OCI-LY7 (cell line): ENCODE measurements at regions not wholly inside any gene's neighbourhood (a gene's known extent, or its start where the extent isn't known, plus 50 kb on each side); places are given as distances from the start of the nearest gene placed in this dataset.

Experiments used
- BruUV-seq: library from RNA; stranded (reverse); fragments of 400-500 nt; replicated peaks from 2 replicates; lab custom pipeline; 2021; lab: Mats Ljungman, UMichigan
- CTCF ChIA-PET: fragments of 300-600 bp; sonication (Branson Sonifier 250); formaldehyde crosslinking; loops from one replicate; lab custom pipeline; 2022; ENCODE audit warnings: antibody characterized with exemption; ENCODE audit not compliant: unreplicated experiment; lab: Charles Lee
- POLR2A ChIA-PET: fragments of 300-600 bp; sonication (Branson Sonifier 250); formaldehyde crosslinking; loops from one replicate; lab custom pipeline; 2022; ENCODE audit warnings: antibody characterized with exemption; lab: Charles Lee
- DNase-seq: peaks from one replicate; pipeline ENCODE4 v3.0.0-alpha.2; 2015; ENCODE audit warnings: low spot score
- H2AFZ ChIP-seq: fragments of 200-600 bp; sonication (generic), shearing (Covaris generic); 2 replicates; pipeline ENCODE4 v1.6.1; 2014; ENCODE audit warnings: mild to moderate bottlenecking, antibody characterized with exemption, low read length, moderate library complexity
- H3K27ac ChIP-seq: fragments of 200-600 bp; sonication (generic); 2 replicates; pipeline ENCODE4 v1.5.1; 2014; ENCODE audit warnings: mixed run types, low read depth, mild to moderate bottlenecking, moderate library complexity, low read length, inconsistent platforms; ENCODE audit not compliant: poor library complexity, severe bottlenecking
- H3K36me3 ChIP-seq: fragments of 200-600 bp; sonication (generic); 2 replicates; pipeline ENCODE4 v1.6.1; 2014; ENCODE audit warnings: mild to moderate bottlenecking, antibody characterized with exemption, low read length, moderate library complexity, mixed read lengths; ENCODE audit not compliant: insufficient read depth
- H3K4me1 ChIP-seq: fragments of 200-600 bp; sonication (generic); 2 replicates; pipeline ENCODE4 v1.5.1; 2014; ENCODE audit warnings: mild to moderate bottlenecking, low read length; ENCODE audit not compliant: insufficient read depth, poor library complexity, severe bottlenecking
- H3K4me2 ChIP-seq: fragments of 200-600 bp; sonication (generic); 2 replicates; pipeline ENCODE4 v1.6.1; 2014; ENCODE audit warnings: mild to moderate bottlenecking, low read length
- H3K4me3 ChIP-seq: fragments of 200-600 bp; sonication (generic); 2 replicates; pipeline ENCODE4 v1.5.1; 2014; ENCODE audit warnings: mild to moderate bottlenecking, low read depth, low read length; ENCODE audit not compliant: poor library complexity, severe bottlenecking
- H3K79me2 ChIP-seq: fragments of 200-600 bp; sonication (generic); 2 replicates; pipeline ENCODE4 v1.6.1; 2016; ENCODE audit warnings: low read depth, mild to moderate bottlenecking, low read length, moderate library complexity, mixed read lengths; ENCODE audit not compliant: insufficient read depth
- H3K9me2 ChIP-seq: fragments of 200-600 bp; sonication (generic); 2 replicates; pipeline ENCODE4 v1.6.1; 2016; ENCODE audit warnings: mild to moderate bottlenecking, low read length, mixed read lengths; ENCODE audit not compliant: insufficient read depth
- H3K9me3 ChIP-seq: fragments of 200-600 bp; sonication (generic); 2 replicates; pipeline ENCODE4 v1.6.1; 2014; ENCODE audit warnings: mild to moderate bottlenecking, mixed run types, low read length, mixed read lengths
- H4K20me1 ChIP-seq: fragments of 200-600 bp; sonication (generic); 2 replicates; pipeline ENCODE4 v1.6.1; 2014; ENCODE audit warnings: mild to moderate bottlenecking, antibody characterized with exemption, low read length, moderate library complexity, mixed read lengths; ENCODE audit not compliant: insufficient read depth
- EZH2phosphoT487 ChIP-seq: fragments of 200-600 bp; sonication (generic); IDR thresholded peaks from 2 replicates; pipeline ENCODE4 v1.6.1; 2018; ENCODE audit warnings: low read depth, borderline replicate concordance, mild to moderate bottlenecking, mixed run types, antibody characterized with exemption, low read length, moderate library complexity, mixed read lengths
- intact Hi-C: fragments of 100-400 bp; cut with micrococcal nuclease; formaldehyde crosslinking; loops from one replicate; pipeline ENCODE4 v1.10.0; 2022; ENCODE audit not compliant: unreplicated experiment
- TF ChIP-seq, protein P1 (sequence below): fragments of 200-600 bp; sonication (generic); conservative IDR thresholded peaks from 2 replicates; pipeline ENCODE4 v1.5.1; 2014; ENCODE audit warnings: mild to moderate bottlenecking, antibody characterized with exemption, low read length, moderate library complexity, mixed read lengths

DNA sequence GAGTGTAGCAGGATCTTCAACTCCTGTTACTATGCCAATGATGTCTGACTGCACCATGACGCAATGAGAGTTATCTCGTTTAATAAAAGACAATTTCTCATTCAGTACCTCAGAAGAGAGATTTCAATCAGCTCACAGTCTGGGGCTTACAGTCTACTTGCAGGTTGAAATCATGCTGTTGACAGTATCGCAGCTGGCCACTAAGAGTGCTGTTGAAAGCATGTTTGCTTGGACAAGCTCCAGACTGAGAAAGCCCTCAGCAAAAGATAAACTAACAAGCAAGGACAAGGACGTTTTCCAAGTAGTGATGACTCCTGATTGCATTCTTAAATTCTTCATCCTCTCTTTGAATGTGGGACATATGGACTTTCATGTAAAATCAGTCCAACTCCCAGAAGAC, 145.2 kb upstream of the SYT4 start:
- Histone ChIP-seq H3K4me2 (no peak overlapping the region), H3K4me3 (no peak overlapping the region), H4K20me1 (no peaks in the 10 kb centered on the region), H3K9me2 (no peaks in the 10 kb centered on the region), H3K27ac (no peak overlapping the region), H3K4me1 (no peaks in the 10 kb centered on the region), H3K36me3 (no peaks in the 10 kb centered on the region), H3K79me2 (no peaks in the 10 kb centered on the region), H2AFZ (no peak overlapping the region), H3K9me3 (no peaks in the 10 kb centered on the region)
- intact Hi-C loops: no loop called here
- DNase-seq: no peak
- TF ChIP-seq, protein P1, sequence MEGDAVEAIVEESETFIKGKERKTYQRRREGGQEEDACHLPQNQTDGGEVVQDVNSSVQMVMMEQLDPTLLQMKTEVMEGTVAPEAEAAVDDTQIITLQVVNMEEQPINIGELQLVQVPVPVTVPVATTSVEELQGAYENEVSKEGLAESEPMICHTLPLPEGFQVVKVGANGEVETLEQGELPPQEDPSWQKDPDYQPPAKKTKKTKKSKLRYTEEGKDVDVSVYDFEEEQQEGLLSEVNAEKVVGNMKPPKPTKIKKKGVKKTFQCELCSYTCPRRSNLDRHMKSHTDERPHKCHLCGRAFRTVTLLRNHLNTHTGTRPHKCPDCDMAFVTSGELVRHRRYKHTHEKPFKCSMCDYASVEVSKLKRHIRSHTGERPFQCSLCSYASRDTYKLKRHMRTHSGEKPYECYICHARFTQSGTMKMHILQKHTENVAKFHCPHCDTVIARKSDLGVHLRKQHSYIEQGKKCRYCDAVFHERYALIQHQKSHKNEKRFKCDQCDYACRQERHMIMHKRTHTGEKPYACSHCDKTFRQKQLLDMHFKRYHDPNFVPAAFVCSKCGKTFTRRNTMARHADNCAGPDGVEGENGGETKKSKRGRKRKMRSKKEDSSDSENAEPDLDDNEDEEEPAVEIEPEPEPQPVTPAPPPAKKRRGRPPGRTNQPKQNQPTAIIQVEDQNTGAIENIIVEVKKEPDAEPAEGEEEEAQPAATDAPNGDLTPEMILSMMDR: no peak
- no peak for TF ChIP-seq EZH2phosphoT487
- BruUV-seq: no TSS peak
- CTCF ChIA-PET: no interaction called here
- POLR2A ChIA-PET: no interaction called here

DNA sequence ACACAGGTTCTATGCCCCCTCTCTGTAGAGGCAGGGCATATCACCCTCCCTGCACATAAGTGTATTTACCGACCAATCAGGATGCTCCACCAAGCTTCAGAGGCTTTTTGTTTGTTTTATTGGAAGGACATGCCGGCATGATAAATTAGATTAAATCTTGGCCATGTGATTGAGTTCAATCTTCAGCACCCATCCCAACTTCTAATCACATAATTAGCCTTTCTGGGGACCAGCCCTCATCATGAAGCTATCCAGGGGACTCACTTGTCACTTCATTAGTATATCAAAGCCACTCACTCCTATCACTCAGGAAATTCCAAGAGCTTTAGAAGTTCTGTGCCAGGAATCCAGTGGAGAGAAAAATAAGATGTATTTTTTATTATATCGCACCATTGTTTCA, 158.6 kb upstream of the SYT4 start:
- no peaks in the 10 kb centered on the region for H3K79me2 ChIP-seq
- H3K4me3 ChIP-seq: no peak overlapping the region
- no peaks in the 10 kb centered on the region for H3K9me2 ChIP-seq
- ChIA-PET POLR2A (no interaction called here), CTCF (no interaction called here)
- no peak overlapping the region for H2AFZ ChIP-seq
- H3K9me3 ChIP-seq: no peaks in the 10 kb centered on the region
- no peaks in the 10 kb centered on the region for H3K36me3 ChIP-seq
- intact Hi-C loops: no loop called here
- H3K27ac ChIP-seq: no peak overlapping the region
- no peak for DNase-seq
- no peak overlapping the region for H3K4me2 ChIP-seq
- no TSS peak for BruUV-seq
- H3K4me1 ChIP-seq: no peaks in the 10 kb centered on the region
- H4K20me1 ChIP-seq: no peaks in the 10 kb centered on the region
- TF ChIP-seq, protein P1: no peak
- no peak for TF ChIP-seq EZH2phosphoT487

DNA sequence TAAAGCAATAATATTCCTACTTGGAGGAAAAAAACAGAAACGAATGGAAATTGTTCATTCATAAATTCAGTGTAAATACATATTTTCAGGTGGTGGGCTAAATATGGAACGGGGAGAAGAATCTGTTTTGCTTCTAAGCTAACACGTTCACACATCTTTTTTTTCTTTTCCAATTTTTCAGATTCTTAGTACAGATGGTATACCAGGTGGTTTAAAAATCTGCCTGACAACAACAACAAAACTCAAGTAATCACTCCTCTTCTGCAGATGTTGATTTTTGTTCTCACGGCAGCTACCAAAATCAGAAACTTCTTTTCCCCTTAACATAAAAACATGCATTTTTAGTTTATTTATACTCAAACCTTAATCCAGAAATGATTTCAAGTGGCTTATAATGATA, 164.8 kb upstream of the SYT4 start:
- intact Hi-C loops: no loop called here
- Histone ChIP-seq H4K20me1 (no peaks in the 10 kb centered on the region), H2AFZ (no peak overlapping the region), H3K4me3 (no peak overlapping the region), H3K36me3 (no peaks in the 10 kb centered on the region), H3K9me3 (no peaks in the 10 kb centered on the region), H3K79me2 (no peaks in the 10 kb centered on the region), H3K4me2 (no peak overlapping the region), H3K27ac (no peak overlapping the region), H3K9me2 (no peaks in the 10 kb centered on the region), H3K4me1 (no peaks in the 10 kb centered on the region)
- no peak for DNase-seq
- POLR2A ChIA-PET: no interaction called here
- CTCF ChIA-PET: no interaction called here
- TF ChIP-seq EZH2phosphoT487: no peak
- TF ChIP-seq, protein P1: no peak
- BruUV-seq: no TSS peak
